Muscle layer of duodenum (tissue), 2 donors: ENCODE measurements at regions not wholly inside any gene's neighbourhood (a gene's known extent, or its start where the extent isn't known, plus 50 kb on each side); places are given as distances from the start of the nearest gene placed in this dataset.

ENCODE experiments used
- H3K27ac ChIP-seq: one replicate; pipeline ENCODE4 v1.7.0; 2013; ENCODE audit warnings: mild to moderate bottlenecking, low read length
- H3K27me3 ChIP-seq: one replicate; pipeline ENCODE4 v1.7.0; 2013; ENCODE audit warnings: low read depth, mild to moderate bottlenecking, control low read depth, low read length
- H3K36me3 ChIP-seq, 2 donors: one replicate each; pipeline ENCODE4 v1.7.0; 2013; ENCODE audit warnings: low read length in 2 of 2, control low read depth in 1 of 2, mild to moderate bottlenecking in 1 of 2; ENCODE audit not compliant: insufficient read depth in 2 of 2, control insufficient read depth in 1 of 2
- H3K4me1 ChIP-seq, 2 donors: one replicate each; pipeline ENCODE4 v1.7.0; 2013; ENCODE audit warnings: low read length in 2 of 2, mild to moderate bottlenecking in 2 of 2, control low read depth in 1 of 2, moderate library complexity in 1 of 2; ENCODE audit not compliant: insufficient read depth in 2 of 2, control insufficient read depth in 1 of 2
- H3K4me3 ChIP-seq, 2 donors: one replicate each; pipeline ENCODE4 v1.7.0; 2013; ENCODE audit warnings: low read length in 2 of 2, low read depth in 1 of 2, mild to moderate bottlenecking in 1 of 2
- H3K9me3 ChIP-seq, 2 donors: one replicate each; pipeline ENCODE4 v1.7.0; 2013; ENCODE audit warnings: low read length in 2 of 2, control low read depth in 1 of 2, mild to moderate bottlenecking in 1 of 2; ENCODE audit not compliant: control insufficient read depth in 1 of 2
- donor health status: healthy.

- H3K27me3 ChIP-seq, result no peaks in the 10 kb centered on the region
- peaks cover 0 to 4% of the 10 kb centered on the region in 2 donors for H3K4me1 ChIP-seq
- H3K27ac ChIP-seq, result no peak overlapping the region
Observed at GRCh38 chr10:42479057-42479456, 159.3 kb downstream of the ZNF33B start.

GRCh38 chr10:42477170-42477569 lies 161.2 kb downstream of the ZNF33B start:
- Histone ChIP-seq H3K4me1 (peaks cover 0 to 4% of the 10 kb centered on the region in 2 donors), H3K4me3 (no peak overlapping the region)

More at GRCh38 chr10:42479057-42479456, 159.3 kb downstream of the ZNF33B start:
- H3K9me3 ChIP-seq, result peaks cover 0 to 2% of the 10 kb centered on the region in 2 donors
- no peak overlapping the region for H3K4me3 ChIP-seq
- H3K36me3 ChIP-seq, result no peaks in the 10 kb centered on the region

GRCh38 chr10:42476101-42476500 lies 162.3 kb downstream of the ZNF33B start:
- peak overlapping the region; percentile 7 to 51 for H3K4me3 ChIP-seq
- no peaks in the 10 kb centered on the region for H3K36me3 ChIP-seq
- H3K27ac ChIP-seq, result no peak overlapping the region
- no peaks in the 10 kb centered on the region for H3K27me3 ChIP-seq
- H3K9me3 ChIP-seq, result no peaks in the 10 kb centered on the region
- peaks cover 0 to 4% of the 10 kb centered on the region in 2 donors for H3K4me1 ChIP-seq

More at GRCh38 chr10:42477170-42477569, 161.2 kb downstream of the ZNF33B start:
- no peaks in the 10 kb centered on the region for H3K27me3 ChIP-seq
- H3K27ac ChIP-seq, result no peak overlapping the region
- H3K9me3 ChIP-seq, result no peaks in the 10 kb centered on the region
- H3K36me3 ChIP-seq, result no peaks in the 10 kb centered on the region

- Histone ChIP-seq H3K4me1 (peaks cover 0 to 4% of the 10 kb centered on the region in 2 donors), H3K36me3 (no peaks in the 10 kb centered on the region), H3K4me3 (peak overlapping the region; percentile 11 to 51), H3K27ac (no peak overlapping the region), H3K27me3 (no peaks in the 10 kb centered on the region), H3K9me3 (no peaks in the 10 kb centered on the region)
Observed at GRCh38 chr10:42475168-42476098, 162.9 kb downstream of the ZNF33B start.

GRCh38 chr10:42454313-42454712 lies 184.1 kb downstream of the ZNF33B start:
- no peak overlapping the region for H3K27ac ChIP-seq
- no peaks in the 10 kb centered on the region for H3K27me3 ChIP-seq
- H3K4me1 ChIP-seq, result no peaks in the 10 kb centered on the region
- no peak overlapping the region for H3K4me3 ChIP-seq
- no peaks in the 10 kb centered on the region for H3K9me3 ChIP-seq
- H3K36me3 ChIP-seq, result no peaks in the 10 kb centered on the region

GRCh38 chr10:42431095-42431494 lies 207.3 kb downstream of the ZNF33B start:
- H3K9me3 ChIP-seq, result no peaks in the 10 kb centered on the region
- H3K27ac ChIP-seq, result no peak overlapping the region
- no peak overlapping the region for H3K4me3 ChIP-seq
- no peaks in the 10 kb centered on the region for H3K4me1 ChIP-seq
- H3K36me3 ChIP-seq, result no peaks in the 10 kb centered on the region
- H3K27me3 ChIP-seq, result no peaks in the 10 kb centered on the region

- Histone ChIP-seq H3K27me3 (no peaks in the 10 kb centered on the region), H3K36me3 (no peaks in the 10 kb centered on the region), H3K4me3 (no peak overlapping the region), H3K27ac (no peak overlapping the region), H3K9me3 (no peaks in the 10 kb centered on the region), H3K4me1 (no peaks in the 10 kb centered on the region)
Observed at GRCh38 chr10:42428534-42428933, 209.8 kb downstream of the ZNF33B start.

GRCh38 chr10:42422911-42423310 lies 215.5 kb downstream of the ZNF33B start:
- no peak overlapping the region for H3K4me3 ChIP-seq
- H3K4me1 ChIP-seq, result no peaks in the 10 kb centered on the region
- H3K9me3 ChIP-seq, result no peaks in the 10 kb centered on the region
- no peaks in the 10 kb centered on the region for H3K36me3 ChIP-seq
- no peak overlapping the region for H3K27ac ChIP-seq
- no peaks in the 10 kb centered on the region for H3K27me3 ChIP-seq

GRCh38 chr10:42421812-42422211 lies 216.6 kb downstream of the ZNF33B start:
- Histone ChIP-seq H3K27ac (no peak overlapping the region), H3K36me3 (no peaks in the 10 kb centered on the region), H3K4me3 (no peak overlapping the region), H3K4me1 (no peaks in the 10 kb centered on the region), H3K9me3 (no peaks in the 10 kb centered on the region), H3K27me3 (no peaks in the 10 kb centered on the region)

- Histone ChIP-seq H3K27ac (no peak overlapping the region), H3K27me3 (no peaks in the 10 kb centered on the region), H3K4me1 (no peaks in the 10 kb centered on the region), H3K9me3 (no peaks in the 10 kb centered on the region), H3K4me3 (no peak overlapping the region), H3K36me3 (no peaks in the 10 kb centered on the region)
Observed at GRCh38 chr10:42419789-42420188, 218.6 kb downstream of the ZNF33B start.

GRCh38 chr10:42380926-42381547 lies 257.3 kb downstream of the ZNF33B start:
- no peaks in the 10 kb centered on the region for H3K36me3 ChIP-seq
- no peak overlapping the region for H3K4me3 ChIP-seq
- no peaks in the 10 kb centered on the region for H3K27me3 ChIP-seq
- H3K4me1 ChIP-seq, result no peaks in the 10 kb centered on the region
- H3K27ac ChIP-seq, result no peak overlapping the region
- H3K9me3 ChIP-seq, result no peaks in the 10 kb centered on the region
